ENCODE measurements at regions not wholly inside any gene's neighbourhood (a gene's known extent, or its start where the extent isn't known, plus 50 kb on each side); places are given as distances from the start of the nearest gene placed in this dataset.
"Not testable (repeated sequence)": the region's sequence is repeated elsewhere in the genome, so short reads cannot be mapped to it uniquely, and the experiment has no call there.

GRCh38 chr4:64967286-64967685 lies 558.0 kb upstream of the TECRL start:
- DNase-seq (ENCODE audit: low read depth) = no peak
- no peak for TF ChIP-seq CTCF (IDR thresholded peaks at IDR 0.05; ENCODE audit: control insufficient read depth, extremely low read depth, insufficient read depth)
- H3K4me3 ChIP-seq (ENCODE audit: low read depth, low read length) = no peak overlapping the region

- H3K4me3 ChIP-seq (ENCODE audit: low read depth, low read length) = no peak overlapping the region
- DNase-seq (ENCODE audit: low read depth) = no peak
- TF ChIP-seq CTCF (IDR thresholded peaks at IDR 0.05; ENCODE audit: control insufficient read depth, extremely low read depth, insufficient read depth) = no peak
Observed at GRCh38 chr4:64960516-64960915, 551.3 kb upstream of the TECRL start.

GRCh38 chr4:64940698-64941097 lies 531.4 kb upstream of the TECRL start:
- no peak for TF ChIP-seq CTCF (IDR thresholded peaks at IDR 0.05; ENCODE audit: control insufficient read depth, extremely low read depth, insufficient read depth)
- no peak overlapping the region for H3K4me3 ChIP-seq (ENCODE audit: low read depth, low read length)
- no peak for DNase-seq (ENCODE audit: low read depth)

GRCh38 chr4:64935469-64936001 lies 526.3 kb upstream of the TECRL start:
- no peak overlapping the region for H3K4me3 ChIP-seq (ENCODE audit: low read depth, low read length)
- DNase-seq (ENCODE audit: low read depth) = no peak
- no peak for TF ChIP-seq CTCF (IDR thresholded peaks at IDR 0.05; ENCODE audit: control insufficient read depth, extremely low read depth, insufficient read depth)

GRCh38 chr4:64911846-64912245 lies 502.6 kb upstream of the TECRL start:
- DNase-seq (ENCODE audit: low read depth) = no peak
- H3K4me3 ChIP-seq (ENCODE audit: low read depth, low read length) = no peak overlapping the region
- no peak; the same call in 1 of the 2 replicates for TF ChIP-seq CTCF (IDR thresholded peaks at IDR 0.05; ENCODE audit: control insufficient read depth, extremely low read depth, insufficient read depth)

GRCh38 chr4:64903986-64904385 lies 494.7 kb upstream of the TECRL start:
- H3K4me3 ChIP-seq (ENCODE audit: low read depth, low read length) = no peak overlapping the region
- DNase-seq (ENCODE audit: low read depth) = no peak
- TF ChIP-seq CTCF (IDR thresholded peaks at IDR 0.05; ENCODE audit: control insufficient read depth, extremely low read depth, insufficient read depth) = no peak

GRCh38 chr4:64899563-64899962 lies 490.3 kb upstream of the TECRL start:
- TF ChIP-seq CTCF (IDR thresholded peaks at IDR 0.05; ENCODE audit: control insufficient read depth, extremely low read depth, insufficient read depth) = no peak
- H3K4me3 ChIP-seq (ENCODE audit: low read depth, low read length) = no peak overlapping the region
- no peak for DNase-seq (ENCODE audit: low read depth)

GRCh38 chr4:64899030-64899429 lies 489.8 kb upstream of the TECRL start:
- DNase-seq (ENCODE audit: low read depth); H3K4me3 ChIP-seq (ENCODE audit: low read depth, low read length): not testable (repeated sequence)

Data from LNCaP clone FGC (cell line).